ENCODE measurements at regions not wholly inside any gene's neighbourhood (a gene's known extent, or its start where the extent isn't known, plus 50 kb on each side); places are given as distances from the start of the nearest gene placed in this dataset.
"Not testable (repeated sequence)": the region's sequence is repeated elsewhere in the genome, so short reads cannot be mapped to it uniquely, and the experiment has no call there.

DNA sequence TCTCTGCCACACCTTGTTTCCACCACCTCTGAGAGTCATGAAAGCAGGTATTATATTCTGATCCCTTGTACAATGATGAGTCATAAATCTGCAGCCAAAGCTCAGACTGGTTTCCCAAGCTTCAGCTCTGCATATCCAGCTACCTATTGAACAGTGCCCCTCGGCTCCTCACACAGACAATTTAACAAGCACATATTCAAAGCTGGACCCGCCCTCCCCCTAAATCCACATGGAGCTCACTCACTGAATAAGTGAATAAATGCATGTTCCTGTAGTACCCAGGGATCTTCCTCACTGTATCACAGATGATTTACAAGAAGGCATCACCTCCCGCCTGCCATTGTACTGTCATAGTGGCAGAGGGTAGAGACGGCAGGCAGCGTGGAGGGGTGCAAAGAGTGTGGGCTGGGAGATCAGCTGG is 516.4 kb downstream of the GRIN2A start:
- whole genome bisulfite sequencing, 2 donors = 54% methylated on average over 5 of the region's 5 CpGs
- TF ChIP-seq POLR2A (IDR thresholded peaks at IDR 0.05) (no peak), CTCF (IDR thresholded peaks at IDR 0.05) (no peak)
- H3K9me3 ChIP-seq = no peaks in the 10 kb centered on the region
- ATAC-seq = peak; percentile 81
- no peaks in the 10 kb centered on the region for H3K36me3 ChIP-seq (replicated peaks in 1 of 2; ENCODE audit: insufficient read depth in 1 of 2, low read depth in 2 of 2)
- no peak overlapping the region for H3K27ac ChIP-seq
- peaks cover 4% of the 10 kb centered on the region for H3K4me1 ChIP-seq
- H3K27me3 ChIP-seq = no peaks in the 10 kb centered on the region
- intact Hi-C loops (cut with DNase I) = no loop called here
- peak in 1 of 4 donors; percentile 25 for DNase-seq
- H3K4me3 ChIP-seq = no peak overlapping the region

DNA sequence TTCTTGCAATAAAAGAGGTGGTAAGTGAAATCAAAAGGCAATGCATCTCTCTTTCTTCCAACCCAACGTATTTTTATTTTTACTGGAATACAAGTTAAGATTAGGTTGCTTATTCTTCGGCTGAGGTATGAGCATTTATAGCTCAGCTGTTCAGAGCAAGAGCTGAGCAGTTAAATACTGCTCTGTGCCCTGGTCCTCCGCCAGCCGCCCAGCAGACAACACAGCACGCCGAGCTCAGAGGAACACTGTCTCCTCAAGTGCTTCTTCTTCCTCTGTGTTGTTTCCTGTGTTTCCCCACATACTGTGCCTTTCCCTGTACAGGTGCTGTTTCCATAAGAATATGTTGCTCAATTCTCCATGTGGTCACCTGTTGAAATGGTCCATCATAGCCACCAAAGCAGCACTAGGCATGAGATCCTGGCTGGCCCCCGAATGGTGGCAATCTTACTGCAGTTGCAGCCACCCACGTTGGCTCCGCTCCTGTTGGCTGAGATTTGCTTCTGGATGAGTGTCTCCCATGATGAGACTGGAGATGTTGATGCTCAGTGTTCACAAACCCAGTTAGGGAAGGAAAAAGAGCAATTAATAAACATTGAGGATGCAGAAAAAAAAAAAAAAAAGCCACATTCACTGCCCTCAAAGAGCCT is 515.3 kb downstream of the GRIN2A start:
- Histone ChIP-seq H3K27ac (no peak overlapping the region), H3K4me1 (peaks cover 4% of the 10 kb centered on the region), H3K4me3 (no peak overlapping the region), H3K9me3 (no peaks in the 10 kb centered on the region), H3K36me3 (replicated peaks in 1 of 2; ENCODE audit: insufficient read depth in 1 of 2, low read depth in 2 of 2) (no peaks in the 10 kb centered on the region), H3K27me3 (no peaks in the 10 kb centered on the region)
- WGBS, 2 donors = 72 to 77% methylated on average over 9 of the region's 9 CpGs
- intact Hi-C loops (cut with DNase I) = no loop called here
- no peak for DNase-seq
- ATAC-seq = no peak
- TF ChIP-seq CTCF (IDR thresholded peaks at IDR 0.05) = no peak
- no peak for TF ChIP-seq POLR2A (IDR thresholded peaks at IDR 0.05)

DNA sequence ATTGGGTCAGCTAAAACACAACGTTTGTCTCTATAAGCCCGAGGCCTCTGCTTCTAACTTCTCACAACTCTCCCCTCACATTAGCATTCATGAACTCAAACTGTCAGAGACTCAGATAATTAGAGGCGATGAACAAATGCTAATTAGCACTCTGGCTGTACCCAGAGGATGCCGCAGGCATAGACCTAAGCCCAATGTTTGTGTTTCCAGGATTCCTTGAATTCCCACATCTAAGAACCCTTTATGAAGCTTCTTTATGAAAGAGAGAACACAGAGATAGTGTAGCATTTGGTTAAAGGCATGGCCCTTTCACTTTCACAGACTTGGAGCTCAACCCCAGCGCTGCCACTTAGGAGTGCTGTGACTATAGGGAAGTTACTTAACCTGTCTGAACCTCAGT is 512.2 kb downstream of the GRIN2A start:
- DNase-seq (no peak), ATAC-seq (no peak)
- Histone ChIP-seq H3K27me3 (no peaks in the 10 kb centered on the region), H3K4me3 (no peak overlapping the region), H3K27ac (no peak overlapping the region), H3K9me3 (no peaks in the 10 kb centered on the region), H3K4me1 (peaks cover 4% of the 10 kb centered on the region), H3K36me3 (replicated peaks in 1 of 2; ENCODE audit: insufficient read depth in 1 of 2, low read depth in 2 of 2) (no peaks in the 10 kb centered on the region)
- no peak for TF ChIP-seq CTCF (IDR thresholded peaks at IDR 0.05)
- TF ChIP-seq POLR2A (IDR thresholded peaks at IDR 0.05) = no peak
- 56 to 67% methylated on average over 5 of the region's 5 CpGs for WGBS, 2 donors
- intact Hi-C loops (cut with DNase I) = no loop called here

- intact Hi-C loops (cut with DNase I); H3K4me1 ChIP-seq; H3K27me3 ChIP-seq; H3K4me3 ChIP-seq; DNase-seq; H3K36me3 ChIP-seq (replicated peaks in 1 of 2; ENCODE audit: insufficient read depth in 1 of 2, low read depth in 2 of 2); ATAC-seq; H3K9me3 ChIP-seq; H3K27ac ChIP-seq: not testable (repeated sequence)
- 72 to 82% methylated on average over 5 of the region's 5 CpGs for WGBS, 2 donors
These were observed 511.6 kb downstream of the GRIN2A start for GRCh38 chr16:9670616-9671015.

DNA sequence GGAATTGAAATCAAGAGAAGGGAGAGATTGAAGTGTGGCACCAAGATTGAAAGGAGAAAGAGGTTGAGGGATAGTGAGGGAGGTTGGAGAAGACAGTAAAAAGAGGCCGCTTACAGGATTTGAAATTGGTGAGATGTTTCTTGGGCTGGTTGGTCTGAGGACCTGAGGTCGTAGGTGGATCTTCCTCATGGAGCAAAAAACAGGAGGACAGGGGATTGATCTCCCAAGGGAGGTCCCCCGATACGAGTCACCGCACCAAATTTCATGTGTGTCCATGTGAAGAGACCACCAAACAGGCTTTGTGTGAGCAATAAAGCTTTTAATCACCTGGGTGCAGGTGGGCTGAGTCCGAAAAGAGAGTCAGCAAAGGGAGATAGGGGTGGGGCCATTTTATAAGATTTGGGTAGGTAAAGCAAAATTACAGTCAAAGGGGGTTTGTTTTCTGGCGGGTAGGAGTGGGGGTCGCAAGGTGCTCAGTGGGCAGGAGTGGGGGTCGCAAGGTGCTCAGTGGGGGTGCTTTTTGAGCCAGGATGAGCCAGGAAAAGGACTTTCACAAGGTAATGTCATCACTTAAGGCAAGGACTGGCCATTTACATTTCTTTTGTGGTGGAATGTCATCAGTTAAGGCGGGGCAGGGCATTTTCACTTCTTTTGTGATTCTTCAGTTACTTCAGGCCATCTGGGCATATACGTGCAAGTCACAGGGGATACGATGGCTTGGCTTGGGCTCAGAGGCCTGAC is 505.5 kb downstream of the GRIN2A start:
- H3K36me3 ChIP-seq (replicated peaks in 1 of 2; ENCODE audit: insufficient read depth in 1 of 2, low read depth in 2 of 2); DNase-seq; H3K27me3 ChIP-seq; H3K4me1 ChIP-seq; H3K9me3 ChIP-seq; H3K27ac ChIP-seq; H3K4me3 ChIP-seq; intact Hi-C loops (cut with DNase I); ATAC-seq: not testable (repeated sequence)
- 76 to 79% methylated on average over 11 to 12 of the region's 12 CpGs for WGBS, 2 donors

- ATAC-seq (no peak), DNase-seq (no peak)
- Histone ChIP-seq H3K9me3 (no peaks in the 10 kb centered on the region), H3K4me3 (no peak overlapping the region), H3K27me3 (no peaks in the 10 kb centered on the region), H3K4me1 (no peaks in the 10 kb centered on the region), H3K27ac (no peak overlapping the region), H3K36me3 (replicated peaks in 1 of 2; ENCODE audit: insufficient read depth in 1 of 2, low read depth in 2 of 2) (no peaks in the 10 kb centered on the region)
- intact Hi-C loops (cut with DNase I) = no loop called here
- WGBS, 2 donors = 49 to 52% methylated on average over 3 of the region's 3 CpGs
- TF ChIP-seq POLR2A (IDR thresholded peaks at IDR 0.05) = no peak
- TF ChIP-seq CTCF (IDR thresholded peaks at IDR 0.05) = no peak
These were observed 505.0 kb downstream of the GRIN2A start for GRCh38 chr16:9677301-9677653.

Data from body of pancreas (tissue), 4 donors.